Endothelial cell (in vitro differentiated cells): ENCODE measurements at regions not wholly inside any gene's neighbourhood (a gene's known extent, or its start where the extent isn't known, plus 50 kb on each side); places are given as distances from the start of the nearest gene placed in this dataset.

Experiments used
- DNase-seq: peaks from one replicate; pipeline ENCODE4 v3.0.0; 2021; ENCODE audit warnings: low spot score
- H3K27ac Mint-ChIP-seq: one replicate; pipeline ENCODE4 v1.8.0; 2021; ENCODE audit warnings: mixed read lengths, inconsistent platforms; ENCODE audit not compliant: unreplicated experiment
- H3K27me3 Mint-ChIP-seq: one replicate; pipeline ENCODE4 v1.8.0; 2021; ENCODE audit warnings: mild to moderate bottlenecking, moderate library complexity, mixed read lengths, inconsistent platforms; ENCODE audit not compliant: unreplicated experiment
- H3K36me3 Mint-ChIP-seq: one replicate; pipeline ENCODE4 v1.8.0; 2021; ENCODE audit warnings: mild to moderate bottlenecking, low read depth, mixed read lengths, inconsistent platforms; ENCODE audit not compliant: unreplicated experiment
- H3K4me1 Mint-ChIP-seq: one replicate; pipeline ENCODE4 v1.8.0; 2021; ENCODE audit warnings: mild to moderate bottlenecking, mixed read lengths, inconsistent platforms; ENCODE audit not compliant: unreplicated experiment
- H3K4me3 Mint-ChIP-seq: one replicate; pipeline ENCODE4 v1.8.0; 2021; ENCODE audit warnings: mild to moderate bottlenecking, mixed read lengths, inconsistent platforms; ENCODE audit not compliant: unreplicated experiment
- H3K9me3 Mint-ChIP-seq: one replicate; pipeline ENCODE4 v1.8.0; 2021; ENCODE audit warnings: mixed read lengths, inconsistent platforms; ENCODE audit not compliant: unreplicated experiment
- CTCF ChIP-seq: fragments of 200-600 bp; sonication (generic); IDR thresholded peaks from one replicate; pipeline ENCODE4 v1.5.0; 2021; ENCODE audit warnings: antibody characterized with exemption; ENCODE audit not compliant: unreplicated experiment

- DNase-seq, result no peak
- Mint-ChIP-seq H3K27ac (no peak overlapping the region), H3K4me3 (no peak overlapping the region), H3K27me3 (no peaks in the 10 kb centered on the region), H3K36me3 (no peaks in the 10 kb centered on the region), H3K4me1 (peaks cover 2% of the 10 kb centered on the region), H3K9me3 (no peaks in the 10 kb centered on the region)
- TF ChIP-seq CTCF, result no peak
Observed at GRCh38 chr5:44574678-44575077, 185.5 kb upstream of the FGF10 start.

GRCh38 chr5:44568519-44568918 lies 179.3 kb upstream of the FGF10 start:
- Mint-ChIP-seq H3K27ac (no peak overlapping the region), H3K4me1 (no peaks in the 10 kb centered on the region), H3K36me3 (no peaks in the 10 kb centered on the region), H3K27me3 (no peaks in the 10 kb centered on the region), H3K9me3 (no peaks in the 10 kb centered on the region), H3K4me3 (no peak overlapping the region)
- no peak for TF ChIP-seq CTCF
- no peak for DNase-seq

- Mint-ChIP-seq H3K9me3 (no peaks in the 10 kb centered on the region), H3K27me3 (no peaks in the 10 kb centered on the region), H3K36me3 (no peaks in the 10 kb centered on the region), H3K4me3 (no peak overlapping the region), H3K4me1 (no peaks in the 10 kb centered on the region), H3K27ac (no peak overlapping the region)
- DNase-seq, result no peak
- no peak for TF ChIP-seq CTCF
Observed at GRCh38 chr5:44565902-44566301, 176.7 kb upstream of the FGF10 start.

- H3K4me3 Mint-ChIP-seq, result no peak overlapping the region
- no peak for DNase-seq
- H3K4me1 Mint-ChIP-seq, result no peaks in the 10 kb centered on the region
- TF ChIP-seq CTCF, result no peak
- H3K27ac Mint-ChIP-seq, result no peak overlapping the region
- no peaks in the 10 kb centered on the region for H3K27me3 Mint-ChIP-seq
- no peaks in the 10 kb centered on the region for H3K9me3 Mint-ChIP-seq
- no peaks in the 10 kb centered on the region for H3K36me3 Mint-ChIP-seq
Observed at GRCh38 chr5:44565360-44565759, 176.1 kb upstream of the FGF10 start.

DNA sequence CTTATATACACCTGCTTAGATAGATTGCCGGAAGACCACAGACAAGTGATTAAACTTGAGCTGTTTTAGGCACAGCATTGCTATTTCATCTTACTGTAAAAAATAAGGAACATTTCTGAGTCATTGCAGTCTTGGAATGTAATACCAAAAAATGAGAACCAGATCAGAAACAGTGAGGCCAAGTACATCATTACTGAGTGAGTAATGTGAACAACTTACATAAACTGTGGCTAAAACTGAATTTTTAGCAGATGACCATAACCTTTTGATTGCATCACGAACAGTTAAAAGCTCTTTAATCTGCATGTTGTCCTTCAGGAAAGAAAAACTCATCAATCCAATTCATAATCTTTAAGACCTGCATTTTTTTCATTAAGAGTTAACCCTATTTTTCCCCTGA lies 157.1 kb upstream of the FGF10 start:
- H3K4me3 Mint-ChIP-seq, result no peak overlapping the region
- no peak for TF ChIP-seq CTCF
- H3K27ac Mint-ChIP-seq, result no peak overlapping the region
- no peaks in the 10 kb centered on the region for H3K9me3 Mint-ChIP-seq
- H3K27me3 Mint-ChIP-seq, result peaks cover 2% of the 10 kb centered on the region
- DNase-seq, result no peak
- no peaks in the 10 kb centered on the region for H3K4me1 Mint-ChIP-seq
- no peaks in the 10 kb centered on the region for H3K36me3 Mint-ChIP-seq
